PC-9 (cell line): ENCODE measurements at regions not wholly inside any gene's neighbourhood (a gene's known extent, or its start where the extent isn't known, plus 50 kb on each side); places are given as distances from the start of the nearest gene placed in this dataset.

Experiments used
- BruUV-seq: library from RNA; stranded (reverse); fragments of 400-500 nt; replicated peaks from 2 replicates; lab custom pipeline; 2021; lab: Mats Ljungman, UMichigan
- CTCF ChIA-PET: fragments of 300-600 bp; sonication (Branson Sonifier 250); formaldehyde crosslinking; loops from one replicate; lab custom pipeline; 2022; ENCODE audit warnings: antibody characterized with exemption; lab: Charles Lee
- POLR2A ChIA-PET: fragments of 300-600 bp; sonication (Branson Sonifier 250); formaldehyde crosslinking; loops from one replicate; lab custom pipeline; 2022; ENCODE audit warnings: antibody characterized with exemption; ENCODE audit not compliant: unreplicated experiment; lab: Charles Lee
- DNase-seq, 2 experiments: peaks; one replicate each; pipeline versions ENCODE4 v3.0.0 to v3.0.0-alpha.2; 2015 to 2022; ENCODE audit warnings: mixed read lengths in 1 of 2
- H2AFZ ChIP-seq: fragments of 200-600 bp; sonication (generic); 2 replicates; pipeline ENCODE4 v1.8.1; 2017; ENCODE audit warnings: antibody characterized with exemption
- H3F3A ChIP-seq: fragments of 200-600 bp; sonication (generic); 2 replicates; pipeline ENCODE4 v1.8.1; 2017; ENCODE audit warnings: antibody characterized with exemption, mild to moderate bottlenecking, low read depth; ENCODE audit not compliant: insufficient read depth
- H3K27ac ChIP-seq: fragments of 200-600 bp; sonication (generic); 2 replicates; pipeline ENCODE4 v1.6.1; 2016; ENCODE audit warnings: mixed run types
- H3K27me3 ChIP-seq: fragments of 200-600 bp; sonication (generic); 2 replicates; pipeline ENCODE4 v1.6.1; 2016; ENCODE audit warnings: low read depth, mixed run types; ENCODE audit not compliant: insufficient read depth
- H3K36me3 ChIP-seq: fragments of 200-600 bp; sonication (generic); 2 replicates; pipeline ENCODE4 v1.6.1; 2016; ENCODE audit warnings: low read depth, mixed run types
- H3K4me1 ChIP-seq: fragments of 200-600 bp; sonication (generic); replicated peaks from 2 replicates; pipeline ENCODE4 v1.6.1; 2016; ENCODE audit warnings: mixed run types; ENCODE audit not compliant: insufficient read depth
- H3K4me2 ChIP-seq: fragments of 200-600 bp; sonication (generic); 2 replicates; pipeline ENCODE4 v1.6.1; 2017; ENCODE audit warnings: mixed run types
- H3K4me3 ChIP-seq: fragments of 200-600 bp; sonication (generic); 2 replicates; pipeline ENCODE4 v1.6.1; 2016; ENCODE audit warnings: mixed run types
- H3K79me2 ChIP-seq: fragments of 200-600 bp; sonication (generic); 2 replicates; pipeline ENCODE4 v1.6.1; 2017; ENCODE audit warnings: low read depth, mixed run types
- H3K9me2 ChIP-seq: fragments of 200-600 bp; sonication (generic); 2 replicates; pipeline ENCODE4 v1.8.1; 2017; ENCODE audit warnings: mild to moderate bottlenecking; ENCODE audit not compliant: insufficient read depth
- H3K9me3 ChIP-seq: fragments of 200-600 bp; sonication (generic); 2 replicates; pipeline ENCODE4 v1.8.1; 2016; ENCODE audit warnings: low read depth; ENCODE audit not compliant: insufficient read depth
- H4K20me1 ChIP-seq: fragments of 200-600 bp; sonication (generic); 2 replicates; pipeline ENCODE4 v1.8.1; 2017; ENCODE audit not compliant: insufficient read depth
- CTCF ChIP-seq: fragments of 200-600 bp; sonication (generic); conservative IDR thresholded peaks from 2 replicates; pipeline ENCODE4 v1.6.1; 2017; ENCODE audit warnings: mixed run types, antibody characterized with exemption, mild to moderate bottlenecking, moderate library complexity
- EZH2 ChIP-seq: fragments of 200-600 bp; sonication (generic); IDR thresholded peaks from 2 replicates; pipeline ENCODE4 v1.8.0; 2017; ENCODE audit warnings: antibody characterized with exemption, low read depth
- intact Hi-C: fragments of 100-400 bp; cut with micrococcal nuclease; formaldehyde crosslinking; loops from one replicate; pipeline ENCODE4 v1.10.0; 2022; ENCODE audit not compliant: unreplicated experiment

- Histone ChIP-seq H2AFZ (no peak overlapping the region), H3F3A (no peaks in the 10 kb centered on the region), H3K9me2 (no peaks in the 10 kb centered on the region), H3K4me1 (no peaks in the 10 kb centered on the region), H3K79me2 (no peaks in the 10 kb centered on the region), H3K4me2 (no peak overlapping the region), H3K27me3 (no peaks in the 10 kb centered on the region), H4K20me1 (no peaks in the 10 kb centered on the region), H3K36me3 (no peaks in the 10 kb centered on the region), H3K9me3 (no peaks in the 10 kb centered on the region), H3K27ac (no peak overlapping the region), H3K4me3 (no peak overlapping the region)
- intact Hi-C loops, result no loop called here
- DNase-seq, result no peak
- no peak for TF ChIP-seq CTCF
- ChIA-PET POLR2A (no interaction called here), CTCF (no interaction called here)
- no TSS peak for BruUV-seq
These were observed 379.9 kb downstream of the CD109 start for GRCh38 chr6:74075896-74076295.

DNA sequence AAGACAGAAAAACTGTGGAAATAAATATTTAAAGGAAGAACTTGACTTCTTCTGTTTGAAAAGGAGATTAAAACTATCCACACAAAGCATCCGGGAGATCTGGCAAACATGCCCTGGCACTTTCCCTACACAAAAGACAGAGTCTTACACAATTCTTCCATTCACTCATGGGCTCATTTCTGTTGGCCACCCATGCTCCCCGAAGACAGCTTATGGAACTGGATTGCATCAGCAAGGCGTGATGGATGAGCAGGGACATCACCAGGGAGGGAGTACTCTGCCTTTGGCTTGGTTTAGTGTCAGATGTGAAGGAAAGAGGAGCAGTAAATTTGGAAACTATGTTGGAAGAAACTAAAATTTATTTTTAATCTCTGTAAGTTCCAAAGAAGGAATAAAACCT lies 379.3 kb downstream of the CD109 start:
- intact Hi-C loops, result no loop called here
- POLR2A ChIA-PET, result no interaction called here
- no peak for DNase-seq

GRCh38 chr6:74074645-74075044 lies 378.6 kb downstream of the CD109 start:
- no peak for DNase-seq
- no peaks in the 10 kb centered on the region for H3K9me3 ChIP-seq
- no peaks in the 10 kb centered on the region for H3K27me3 ChIP-seq
- no peak overlapping the region for H2AFZ ChIP-seq
- ChIA-PET POLR2A (no interaction called here), CTCF (no interaction called here)
- H3K27ac ChIP-seq, result no peak overlapping the region
- intact Hi-C loops, result no loop called here
- no peak overlapping the region for H3K4me3 ChIP-seq
- H3K4me2 ChIP-seq, result no peak overlapping the region
- TF ChIP-seq EZH2 (no peak), CTCF (no peak)
- H3K4me1 ChIP-seq, result no peaks in the 10 kb centered on the region
- no peaks in the 10 kb centered on the region for H3F3A ChIP-seq
- H3K36me3 ChIP-seq, result no peaks in the 10 kb centered on the region
- no TSS peak for BruUV-seq
- H3K9me2 ChIP-seq, result no peaks in the 10 kb centered on the region
- no peaks in the 10 kb centered on the region for H3K79me2 ChIP-seq
- no peaks in the 10 kb centered on the region for H4K20me1 ChIP-seq

More for the DNA sequence above, 379.3 kb downstream of the CD109 start:
- BruUV-seq, result no TSS peak
- no peaks in the 10 kb centered on the region for H3K9me3 ChIP-seq
- no peaks in the 10 kb centered on the region for H3K4me1 ChIP-seq
- H2AFZ ChIP-seq, result no peak overlapping the region
- no peaks in the 10 kb centered on the region for H3K27me3 ChIP-seq
- H3F3A ChIP-seq, result no peaks in the 10 kb centered on the region
- TF ChIP-seq CTCF (no peak), EZH2 (no peak)
- no peaks in the 10 kb centered on the region for H3K9me2 ChIP-seq
- no peak overlapping the region for H3K4me3 ChIP-seq
- H3K79me2 ChIP-seq, result no peaks in the 10 kb centered on the region
- no peak overlapping the region for H3K4me2 ChIP-seq
- no peaks in the 10 kb centered on the region for H4K20me1 ChIP-seq
- CTCF ChIA-PET, result no interaction called here
- no peak overlapping the region for H3K27ac ChIP-seq
- H3K36me3 ChIP-seq, result no peaks in the 10 kb centered on the region
